H9 (cell line): ENCODE measurements at regions not wholly inside any gene's neighbourhood (a gene's known extent, or its start where the extent isn't known, plus 50 kb on each side); places are given as distances from the start of the nearest gene placed in this dataset.
A peak's percentile ranks its signal among the peaks of the same experiment; 100 is the strongest.

Experiments used
- DNase-seq: peaks from one replicate; pipeline ENCODE4 v3.0.0-alpha.2; 2017
- H2AFZ ChIP-seq: one replicate; pipeline ENCODE4 v1.6.1; 2013; ENCODE audit warnings: mild to moderate bottlenecking, low read length, control low read depth, moderate library complexity
- H2AK5ac ChIP-seq: 2 replicates; pipeline ENCODE4 v1.6.1; 2013; ENCODE audit warnings: low read length, control low read depth, mixed read lengths; ENCODE audit not compliant: insufficient read length
- H2BK120ac ChIP-seq: one replicate; pipeline ENCODE4 v1.6.1; 2013; ENCODE audit warnings: low read depth, mild to moderate bottlenecking, low read length, control low read depth, inconsistent platforms; ENCODE audit not compliant: poor library complexity, severe bottlenecking
- H2BK12ac ChIP-seq: 2 replicates; pipeline ENCODE4 v1.6.1; 2013; ENCODE audit warnings: low read length, control low read depth, mixed read lengths, low read depth; ENCODE audit not compliant: insufficient read length
- H2BK15ac ChIP-seq: 2 replicates; pipeline ENCODE4 v1.6.1; 2013; ENCODE audit warnings: low read depth, low read length, control low read depth
- H2BK20ac ChIP-seq: one replicate; pipeline ENCODE4 v1.6.1; 2013; ENCODE audit warnings: low read depth, mild to moderate bottlenecking, low read length, control low read depth, inconsistent platforms; ENCODE audit not compliant: poor library complexity, severe bottlenecking
- H2BK5ac ChIP-seq: 2 replicates; pipeline ENCODE4 v1.6.1; 2013; ENCODE audit warnings: low read length, control low read depth, mixed read lengths; ENCODE audit not compliant: insufficient read length
- H3K14ac ChIP-seq: 2 replicates; pipeline ENCODE4 v1.6.1; 2013; ENCODE audit warnings: low read length, control low read depth; ENCODE audit not compliant: insufficient read depth
- H3K18ac ChIP-seq: 2 replicates; pipeline ENCODE4 v1.6.1; 2013; ENCODE audit warnings: low read depth, mild to moderate bottlenecking, mixed read lengths, low read length, control low read depth; ENCODE audit not compliant: insufficient read length
- H3K23ac ChIP-seq: 2 replicates; pipeline ENCODE4 v1.6.1; 2013; ENCODE audit warnings: low read length, control low read depth, mixed read lengths, low read depth; ENCODE audit not compliant: insufficient read length
- H3K23me2 ChIP-seq: 2 replicates; pipeline ENCODE4 v1.6.1; 2013; ENCODE audit warnings: low read depth, mild to moderate bottlenecking, mixed read lengths, low read length, control low read depth; ENCODE audit not compliant: insufficient read length, poor library complexity, severe bottlenecking
- H3K27ac ChIP-seq: 2 replicates; pipeline ENCODE4 v1.5.1; 2013; ENCODE audit warnings: low read length, control low read depth, mixed read lengths, low read depth; ENCODE audit not compliant: insufficient read length
- H3K27me3 ChIP-seq: 2 replicates; pipeline ENCODE4 v1.6.1; 2013; ENCODE audit warnings: low read length, control low read depth, inconsistent platforms; ENCODE audit not compliant: insufficient read depth
- H3K4ac ChIP-seq: 2 replicates; pipeline ENCODE4 v1.6.1; 2013; ENCODE audit warnings: low read depth, mild to moderate bottlenecking, control low read depth, inconsistent platforms, low read length, moderate library complexity
- H3K4me1 ChIP-seq: 2 replicates; pipeline ENCODE4 v1.6.1; 2013; ENCODE audit warnings: low read length, control low read depth, inconsistent platforms; ENCODE audit not compliant: insufficient read depth
- H3K4me2 ChIP-seq: 2 replicates; pipeline ENCODE4 v1.6.1; 2013; ENCODE audit warnings: low read length, control low read depth, mixed read lengths; ENCODE audit not compliant: insufficient read length, insufficient read depth
- H3K56ac ChIP-seq: 2 replicates; pipeline ENCODE4 v1.6.1; 2013; ENCODE audit warnings: low read depth, mild to moderate bottlenecking, mixed read lengths, low read length, control low read depth; ENCODE audit not compliant: insufficient read length
- H3K79me1 ChIP-seq: 2 replicates; pipeline ENCODE4 v1.6.1; 2013; ENCODE audit warnings: low read depth, mild to moderate bottlenecking, moderate library complexity, low read length, control low read depth, inconsistent platforms; ENCODE audit not compliant: insufficient read depth, poor library complexity, severe bottlenecking
- H3K79me2 ChIP-seq: 2 replicates; pipeline ENCODE4 v1.6.1; 2013; ENCODE audit warnings: low read length, control low read depth, inconsistent platforms; ENCODE audit not compliant: insufficient read depth
- H3K9ac ChIP-seq: 2 replicates; pipeline ENCODE4 v1.6.1; 2013; ENCODE audit warnings: low read length, control low read depth, mixed read lengths; ENCODE audit not compliant: insufficient read length; ENCODE audit errors: extremely low read depth
- H3K9me3 ChIP-seq: one replicate; pipeline ENCODE4 v1.6.1; 2013; ENCODE audit warnings: low read depth, low read length, inconsistent platforms; ENCODE audit not compliant: control insufficient read depth
- H3T11ph ChIP-seq: one replicate; pipeline ENCODE4 v1.6.1; 2013; ENCODE audit warnings: mild to moderate bottlenecking, low read length, control low read depth, inconsistent platforms
- H4K20me1 ChIP-seq: one replicate; pipeline ENCODE4 v1.6.1; 2013; ENCODE audit not compliant: control insufficient read depth, insufficient read length, insufficient read depth
- H4K5ac ChIP-seq: 2 replicates; pipeline ENCODE4 v1.6.1; 2013; ENCODE audit warnings: low read depth, mild to moderate bottlenecking, mixed read lengths, low read length, control low read depth; ENCODE audit not compliant: insufficient read length
- H4K8ac ChIP-seq: replicated peaks from 2 replicates; pipeline ENCODE4 v1.6.1; 2013; ENCODE audit warnings: low read length, control low read depth, mixed read lengths, low read depth; ENCODE audit not compliant: insufficient read length
- H4K91ac ChIP-seq: 2 replicates; pipeline ENCODE4 v1.6.1; 2013; ENCODE audit warnings: low read depth, mild to moderate bottlenecking, moderate library complexity, mixed read lengths, low read length, control low read depth; ENCODE audit not compliant: insufficient read length
- H3K27ac Mint-ChIP-seq, 3 experiments: 2 replicates in 2 of 3; 3 replicates in 1 of 3; pipeline ENCODE4 v1.8.0; 2020 to 2021; ENCODE audit warnings: mixed read lengths in 3 of 3, mild to moderate bottlenecking in 1 of 3, moderate library complexity in 1 of 3
- H3K27me3 Mint-ChIP-seq: 2 replicates; pipeline ENCODE4 v1.8.0; 2021; ENCODE audit warnings: low read depth, mild to moderate bottlenecking, moderate library complexity, mixed read lengths
- H3K36me3 Mint-ChIP-seq, 3 experiments: 2 replicates in 2 of 3; 3 replicates in 1 of 3; pipeline ENCODE4 v1.8.0; 2020 to 2021; ENCODE audit warnings: low read depth in 3 of 3, mixed read lengths in 3 of 3; ENCODE audit not compliant: insufficient read depth in 1 of 3
- H3K4me1 Mint-ChIP-seq, 2 experiments: 2 replicates each; pipeline ENCODE4 v1.8.0; 2020; ENCODE audit warnings: mixed read lengths in 2 of 2
- H3K4me3 Mint-ChIP-seq, 2 experiments: 2 replicates in 1 of 2; 3 replicates in 1 of 2; pipeline ENCODE4 v1.8.0; 2020 to 2021; ENCODE audit warnings: mild to moderate bottlenecking in 2 of 2, mixed read lengths in 2 of 2, moderate library complexity in 1 of 2
- H3K9me3 Mint-ChIP-seq, 2 experiments: 2 replicates in 1 of 2; 3 replicates in 1 of 2; pipeline ENCODE4 v1.8.0; 2020; ENCODE audit warnings: mild to moderate bottlenecking in 2 of 2, mixed read lengths in 2 of 2, moderate library complexity in 1 of 2
- WGBS: extraction: QIAGEN DNeasy Blood & Tissue Kit; methylation state at CpG from one replicate; pipeline ENCODE4 v1.1.7; 2013; ENCODE audit warnings: missing lambda C conversion rate, low lambda C conversion rate, mixed read lengths; ENCODE audit not compliant: insufficient read length; ENCODE audit errors: extremely low coverage; 5-methylcytosine and 5-hydroxymethylcytosine counted together
- TF ChIP-seq, protein P1 (sequence below): fragments of 200-600 bp; sonication (generic); conservative IDR thresholded peaks from 3 replicates; pipeline ENCODE4 v1.8.0; 2021; ENCODE audit warnings: antibody characterized with exemption, mild to moderate bottlenecking

DNA sequence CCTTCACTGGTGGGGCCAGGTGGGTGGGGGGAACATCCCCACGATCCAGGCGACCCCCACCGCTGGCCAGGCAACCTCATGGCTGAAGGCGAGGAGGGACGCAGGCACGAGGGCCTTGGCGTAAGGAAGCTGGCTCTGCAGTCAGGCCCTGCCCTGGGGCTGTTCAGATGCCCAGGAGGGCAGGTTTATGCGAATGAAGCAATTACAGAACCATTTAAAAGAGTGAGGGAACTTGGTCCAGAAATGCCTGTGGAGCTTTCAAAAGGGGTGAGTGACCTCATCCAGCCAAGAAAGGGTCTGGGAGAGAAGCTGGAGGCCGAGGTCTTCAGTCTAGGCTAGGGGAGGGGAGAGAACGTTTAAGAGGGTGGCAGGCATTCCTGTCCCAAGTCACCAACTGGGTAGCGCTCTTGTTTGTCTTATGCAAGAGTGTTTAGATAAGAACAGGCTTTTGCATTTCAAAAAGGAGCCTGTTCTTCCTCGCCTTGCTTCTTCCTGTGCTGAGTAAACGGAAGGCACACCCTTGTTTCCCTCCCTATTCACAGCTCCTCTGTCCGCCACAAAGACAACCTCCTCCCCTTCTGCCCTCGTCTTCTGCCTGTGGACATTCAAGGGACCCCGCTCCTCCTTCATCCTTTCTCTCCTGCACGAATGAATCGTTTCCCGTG lies 183.5 kb upstream of the SDK2 start:
- Mint-ChIP-seq H3K27me3 (peaks cover 94% of the 10 kb centered on the region), H3K27ac (peak overlapping the region in 1 of 3 experiments; percentile 91; a peak in 2 of 7 replicates), H3K4me3 (peak overlapping the region in 1 of 2 experiments; percentile 33; a peak in 3 of 5 replicates), H3K4me1 (peaks cover 36 to 37% of the 10 kb centered on the region in 2 experiments), H3K9me3 (peaks cover 0 to 4% of the 10 kb centered on the region in 2 experiments; a peak in 1 of 5 replicates), H3K36me3 (no peaks in the 10 kb centered on the region)
- Histone ChIP-seq H4K91ac (no peak overlapping the region), H2BK120ac (no peak overlapping the region), H2BK12ac (no peak overlapping the region), H3K4me2 (no peak overlapping the region), H3K18ac (no peak overlapping the region), H3K79me2 (no peaks in the 10 kb centered on the region), H4K8ac (no peak overlapping the region), H3K27me3 (peaks cover 4% of the 10 kb centered on the region; the same call in 1 of the 2 replicates), H3K27ac (no peak overlapping the region), H3K4me1 (no peaks in the 10 kb centered on the region; the same call in 1 of the 2 replicates), H4K5ac (no peak overlapping the region), H3K4ac (no peak overlapping the region), H3K23me2 (no peaks in the 10 kb centered on the region), H3K9me3 (no peaks in the 10 kb centered on the region), H4K20me1 (no peaks in the 10 kb centered on the region), H2AFZ (no peak overlapping the region), H3K56ac (no peak overlapping the region), H2AK5ac (no peak overlapping the region), H3K9ac (no peak overlapping the region), H3K23ac (no peak overlapping the region), H3T11ph (no peak overlapping the region), H3K14ac (no peak overlapping the region), H3K79me1 (no peaks in the 10 kb centered on the region), H2BK15ac (no peak overlapping the region), H2BK20ac (no peak overlapping the region), H2BK5ac (no peak overlapping the region)
- peak; percentile 74 for DNase-seq
- WGBS = no CpG with 5 or more reads among the region's 19 CpGs
- TF ChIP-seq, protein P1, sequence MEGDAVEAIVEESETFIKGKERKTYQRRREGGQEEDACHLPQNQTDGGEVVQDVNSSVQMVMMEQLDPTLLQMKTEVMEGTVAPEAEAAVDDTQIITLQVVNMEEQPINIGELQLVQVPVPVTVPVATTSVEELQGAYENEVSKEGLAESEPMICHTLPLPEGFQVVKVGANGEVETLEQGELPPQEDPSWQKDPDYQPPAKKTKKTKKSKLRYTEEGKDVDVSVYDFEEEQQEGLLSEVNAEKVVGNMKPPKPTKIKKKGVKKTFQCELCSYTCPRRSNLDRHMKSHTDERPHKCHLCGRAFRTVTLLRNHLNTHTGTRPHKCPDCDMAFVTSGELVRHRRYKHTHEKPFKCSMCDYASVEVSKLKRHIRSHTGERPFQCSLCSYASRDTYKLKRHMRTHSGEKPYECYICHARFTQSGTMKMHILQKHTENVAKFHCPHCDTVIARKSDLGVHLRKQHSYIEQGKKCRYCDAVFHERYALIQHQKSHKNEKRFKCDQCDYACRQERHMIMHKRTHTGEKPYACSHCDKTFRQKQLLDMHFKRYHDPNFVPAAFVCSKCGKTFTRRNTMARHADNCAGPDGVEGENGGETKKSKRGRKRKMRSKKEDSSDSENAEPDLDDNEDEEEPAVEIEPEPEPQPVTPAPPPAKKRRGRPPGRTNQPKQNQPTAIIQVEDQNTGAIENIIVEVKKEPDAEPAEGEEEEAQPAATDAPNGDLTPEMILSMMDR = no peak
